ENCODE measurements at regions not wholly inside any gene's neighbourhood (a gene's known extent, or its start where the extent isn't known, plus 50 kb on each side); places are given as distances from the start of the nearest gene placed in this dataset.

DNA sequence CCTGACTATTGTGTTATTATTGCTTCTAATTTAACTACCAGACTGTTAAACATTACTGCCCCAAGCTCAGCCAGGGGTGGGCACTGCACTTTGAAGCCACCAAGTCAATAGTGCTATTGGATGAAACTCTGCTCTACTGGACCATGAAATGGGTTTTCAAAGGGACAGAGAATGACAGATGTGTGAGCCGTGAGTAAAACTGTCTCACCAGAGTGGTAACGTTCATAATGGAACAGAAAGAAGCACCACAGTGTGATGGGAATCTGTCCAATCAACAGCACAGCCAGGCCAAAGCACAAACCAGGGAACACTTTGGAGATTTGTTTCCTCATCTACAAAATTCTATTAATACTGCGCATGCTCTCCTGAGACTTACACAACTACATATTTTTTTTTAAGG, 171.8 kb upstream of the LPP start:
- TF ChIP-seq, protein P1, sequence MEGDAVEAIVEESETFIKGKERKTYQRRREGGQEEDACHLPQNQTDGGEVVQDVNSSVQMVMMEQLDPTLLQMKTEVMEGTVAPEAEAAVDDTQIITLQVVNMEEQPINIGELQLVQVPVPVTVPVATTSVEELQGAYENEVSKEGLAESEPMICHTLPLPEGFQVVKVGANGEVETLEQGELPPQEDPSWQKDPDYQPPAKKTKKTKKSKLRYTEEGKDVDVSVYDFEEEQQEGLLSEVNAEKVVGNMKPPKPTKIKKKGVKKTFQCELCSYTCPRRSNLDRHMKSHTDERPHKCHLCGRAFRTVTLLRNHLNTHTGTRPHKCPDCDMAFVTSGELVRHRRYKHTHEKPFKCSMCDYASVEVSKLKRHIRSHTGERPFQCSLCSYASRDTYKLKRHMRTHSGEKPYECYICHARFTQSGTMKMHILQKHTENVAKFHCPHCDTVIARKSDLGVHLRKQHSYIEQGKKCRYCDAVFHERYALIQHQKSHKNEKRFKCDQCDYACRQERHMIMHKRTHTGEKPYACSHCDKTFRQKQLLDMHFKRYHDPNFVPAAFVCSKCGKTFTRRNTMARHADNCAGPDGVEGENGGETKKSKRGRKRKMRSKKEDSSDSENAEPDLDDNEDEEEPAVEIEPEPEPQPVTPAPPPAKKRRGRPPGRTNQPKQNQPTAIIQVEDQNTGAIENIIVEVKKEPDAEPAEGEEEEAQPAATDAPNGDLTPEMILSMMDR (IDR thresholded peaks at IDR 0.05): no peak
- no peak for TF ChIP-seq POLR2A (IDR thresholded peaks at IDR 0.05)

Measured in lower leg skin (tissue), 3 donors.